Non-pigmented ciliary epithelial cell (primary cell): ENCODE measurements at regions not wholly inside any gene's neighbourhood (a gene's known extent, or its start where the extent isn't known, plus 50 kb on each side); places are given as distances from the start of the nearest gene placed in this dataset.
A peak's percentile ranks its signal among the peaks of the same experiment; 100 is the strongest.

Experiments
- DNase-seq: peaks from one replicate; pipeline ENCODE4 v3.0.0-alpha.2; 2010; ENCODE audit warnings: low read depth

DNA sequence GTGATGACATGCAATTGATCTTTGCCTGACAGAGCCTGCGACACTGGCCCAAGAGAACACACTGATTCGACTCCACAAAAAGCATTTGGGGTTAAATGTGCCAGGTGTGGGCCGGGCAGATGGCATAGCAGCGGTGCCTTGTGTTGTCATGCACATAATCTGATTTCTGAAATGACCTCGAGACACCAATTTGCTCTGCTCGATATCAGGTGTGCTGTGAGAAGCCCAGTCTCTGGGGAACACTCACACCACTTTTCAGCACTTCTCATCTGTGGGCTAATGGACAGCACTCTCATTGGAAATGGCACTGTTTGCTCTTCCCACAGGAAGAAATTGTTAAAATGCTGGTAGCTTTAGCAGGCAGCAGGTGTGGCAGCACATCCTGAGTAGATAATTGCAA, 738.3 kb upstream of the TENM3 start:
- DNase-seq, result no peak

DNA sequence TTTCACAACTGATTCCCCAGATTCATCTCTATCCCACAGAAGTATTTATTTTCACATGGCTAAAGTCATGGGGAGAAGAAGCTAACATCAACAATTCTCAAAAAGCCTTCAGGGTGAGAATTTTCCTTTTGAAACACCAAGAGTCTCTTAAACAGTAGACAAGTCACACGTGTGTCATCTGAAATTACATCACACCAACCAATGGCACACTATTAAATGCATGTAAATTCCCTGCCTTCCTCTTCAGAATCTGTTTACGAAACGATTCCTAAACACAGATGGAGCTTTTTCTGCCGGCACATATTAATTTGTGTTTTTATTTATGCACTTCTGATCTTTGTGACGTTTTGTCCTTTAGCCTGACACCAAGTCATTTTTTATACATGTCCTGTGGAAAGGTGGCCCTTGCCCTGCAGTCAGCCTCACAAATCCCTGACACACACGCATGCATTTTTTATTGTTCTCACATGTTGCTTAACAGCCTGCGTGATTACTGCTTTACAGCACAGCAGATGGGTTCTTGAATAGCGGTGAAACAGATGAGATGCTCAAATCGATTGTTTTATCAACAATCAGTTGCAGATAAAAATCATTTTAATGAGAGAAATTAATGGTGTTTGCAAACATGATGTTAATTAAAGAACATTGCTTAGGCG, 735.9 kb upstream of the TENM3 start:
- DNase-seq, result no peak

- DNase-seq, result no peak
These were observed 735.3 kb upstream of the TENM3 start for GRCh38 chr4:181507938-181508337.

- no peak for DNase-seq
These were observed 734.6 kb upstream of the TENM3 start for GRCh38 chr4:181508601-181509000.

DNA sequence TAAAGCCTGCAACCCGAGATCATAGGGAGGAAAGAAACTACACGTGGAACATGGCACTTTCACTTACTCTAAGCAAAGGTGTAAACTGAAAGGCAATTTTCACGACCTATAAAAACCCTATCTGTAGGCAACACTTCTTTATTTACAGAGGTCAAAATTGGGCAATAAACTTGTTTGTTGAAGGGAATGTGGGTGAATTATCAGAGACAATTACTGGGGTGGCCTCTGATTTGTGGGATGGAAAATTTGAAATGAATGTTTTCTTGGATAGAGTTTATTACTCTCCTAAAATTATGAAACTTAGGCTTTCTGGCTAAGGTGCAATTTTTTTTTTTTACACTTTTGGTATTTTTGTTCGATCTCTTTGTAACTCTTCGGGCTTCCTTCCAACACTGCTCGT, 734.1 kb upstream of the TENM3 start:
- DNase-seq, result no peak

DNA sequence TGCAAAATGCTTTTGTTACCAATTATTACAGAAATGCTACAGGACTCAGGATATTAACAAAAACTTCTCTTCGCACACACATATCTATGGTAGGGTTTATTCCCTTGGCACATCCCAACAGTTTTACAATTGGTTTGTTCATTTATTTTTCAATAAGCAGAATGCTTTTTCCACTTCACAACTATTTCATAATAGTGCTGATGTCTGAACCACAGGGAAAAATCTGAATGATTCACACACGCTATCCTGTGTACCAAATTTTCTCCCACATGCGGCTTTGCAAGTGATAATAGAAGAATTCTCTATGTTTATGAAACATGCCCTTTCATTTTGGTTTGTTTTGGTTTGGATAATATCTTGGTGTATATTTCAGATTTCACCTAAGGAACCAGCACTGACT, 725.7 kb upstream of the TENM3 start:
- DNase-seq, result peak; percentile 14

GRCh38 chr4:181520790-181521189, 722.4 kb upstream of the TENM3 start:
- DNase-seq, result no peak

GRCh38 chr4:181523973-181524372, 719.2 kb upstream of the TENM3 start:
- no peak for DNase-seq

DNA sequence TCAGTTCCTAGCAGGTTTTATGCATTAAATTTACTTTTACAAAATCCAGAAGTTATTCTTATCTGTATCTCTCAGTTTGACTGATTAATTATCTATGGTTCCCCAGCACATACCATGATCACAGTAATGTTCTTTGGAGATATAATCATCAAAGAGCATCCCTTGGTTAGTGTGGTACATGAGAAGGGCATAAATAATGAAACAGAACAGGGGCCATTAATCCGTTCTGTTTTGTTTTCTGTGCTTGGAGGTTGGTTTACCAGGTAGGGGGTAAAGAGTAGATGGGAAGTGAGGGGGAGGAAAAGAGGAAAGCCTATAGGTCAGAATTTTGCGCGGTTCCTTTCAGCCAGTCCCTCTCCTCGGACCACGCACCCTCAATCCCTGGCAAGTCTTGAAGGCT, 718.7 kb upstream of the TENM3 start:
- DNase-seq, result no peak

GRCh38 chr4:181525634-181526033, 717.6 kb upstream of the TENM3 start:
- no peak for DNase-seq

DNA sequence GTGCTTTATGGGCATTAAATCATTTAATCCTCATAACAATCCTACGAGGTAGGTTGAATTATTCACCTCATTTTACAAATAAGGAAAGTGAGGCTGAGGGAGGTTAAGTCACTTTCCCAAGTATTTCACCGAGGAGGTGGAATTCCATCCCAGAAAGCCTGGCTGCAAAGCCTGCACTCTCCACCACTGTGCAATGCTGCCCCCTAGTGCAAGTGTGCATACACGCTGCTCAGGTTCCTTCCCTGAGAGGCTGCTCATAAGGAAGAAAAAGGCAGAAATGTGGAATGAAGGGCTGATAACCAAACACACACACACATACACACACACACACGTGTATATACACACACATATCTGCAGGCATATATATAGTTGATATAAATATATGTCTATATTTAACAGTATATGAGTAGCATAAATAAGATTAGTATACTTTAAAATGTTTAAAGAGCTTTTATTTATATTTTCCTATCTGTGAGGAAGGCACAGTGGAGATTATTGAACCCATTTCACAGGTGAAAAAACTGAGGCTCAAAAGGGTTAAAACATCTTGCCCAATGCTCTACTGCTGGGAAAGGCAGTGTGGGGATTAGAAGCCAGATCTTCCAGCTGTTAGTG, 714.5 kb upstream of the TENM3 start:
- peak; percentile 34 for DNase-seq

GRCh38 chr4:181529537-181529936, 713.7 kb upstream of the TENM3 start:
- DNase-seq, result no peak

GRCh38 chr4:181536196-181536746, 706.9 kb upstream of the TENM3 start:
- DNase-seq, result no peak

DNA sequence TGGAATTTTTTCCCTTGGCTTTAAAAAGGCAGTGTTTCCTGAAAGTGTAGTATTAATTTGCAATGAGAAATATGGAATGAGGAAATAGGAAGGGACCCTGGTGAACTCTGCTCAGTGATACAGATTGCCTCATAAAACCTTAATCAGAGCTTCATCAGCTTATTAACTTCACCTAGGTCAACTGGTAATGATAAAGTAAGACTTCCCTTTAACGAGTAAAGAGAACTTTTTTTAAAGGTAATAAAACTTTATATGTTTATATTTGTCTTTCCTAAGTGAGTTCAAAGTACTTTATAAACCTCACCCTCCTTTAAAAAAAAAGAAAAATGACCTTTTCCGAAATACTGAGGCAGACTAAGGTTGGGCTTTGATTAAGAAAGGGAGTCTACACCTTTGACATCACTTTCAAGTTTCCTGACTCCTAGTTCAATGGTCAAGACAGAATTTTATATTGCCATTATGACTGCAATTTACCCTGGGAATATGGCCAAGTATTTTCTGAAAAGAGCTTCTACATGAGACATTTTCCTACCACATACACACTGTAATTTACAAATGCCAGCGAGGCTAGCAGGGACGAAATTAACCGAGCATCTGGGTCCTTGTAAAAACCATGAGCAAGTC, 706.3 kb upstream of the TENM3 start:
- DNase-seq, result no peak

DNA sequence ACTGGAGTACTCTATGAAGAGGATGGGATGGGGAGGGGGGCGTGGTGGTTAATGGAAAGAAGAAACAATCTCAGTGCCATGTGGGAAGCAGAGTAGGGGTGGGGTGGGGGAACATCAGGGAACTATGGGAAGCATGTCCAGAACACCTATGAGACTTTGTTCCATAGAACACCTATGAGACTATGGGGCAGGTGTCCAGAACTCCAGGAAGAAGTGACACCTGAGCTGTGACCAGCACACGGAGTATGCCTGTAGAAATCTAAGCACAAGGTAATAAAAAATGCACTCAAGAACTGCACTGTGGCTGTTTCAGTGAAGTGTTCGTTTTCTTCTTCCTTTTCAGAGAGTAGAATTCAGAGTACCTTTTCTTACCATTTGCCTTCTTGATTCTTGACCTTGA, 704.8 kb upstream of the TENM3 start:
- no peak for DNase-seq

DNA sequence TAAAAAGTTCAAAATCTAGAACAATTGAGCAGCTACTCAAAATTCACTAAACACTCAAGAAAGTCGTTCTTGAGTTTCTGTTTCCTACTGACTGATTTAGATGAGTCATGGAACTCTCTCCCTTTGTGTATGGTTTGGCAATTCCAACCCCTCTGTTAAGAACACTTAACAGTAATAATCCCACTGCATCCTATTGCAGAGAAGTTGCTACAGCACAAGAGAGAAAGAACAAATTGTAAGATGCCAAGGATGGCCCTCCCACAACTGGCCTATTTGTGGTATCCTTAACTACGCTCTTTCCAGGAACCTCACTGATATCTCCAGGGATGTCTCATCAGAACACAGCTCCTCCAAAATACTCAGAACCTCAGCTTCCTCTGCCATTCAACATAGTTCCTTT, 701.8 kb upstream of the TENM3 start:
- no peak for DNase-seq

DNA sequence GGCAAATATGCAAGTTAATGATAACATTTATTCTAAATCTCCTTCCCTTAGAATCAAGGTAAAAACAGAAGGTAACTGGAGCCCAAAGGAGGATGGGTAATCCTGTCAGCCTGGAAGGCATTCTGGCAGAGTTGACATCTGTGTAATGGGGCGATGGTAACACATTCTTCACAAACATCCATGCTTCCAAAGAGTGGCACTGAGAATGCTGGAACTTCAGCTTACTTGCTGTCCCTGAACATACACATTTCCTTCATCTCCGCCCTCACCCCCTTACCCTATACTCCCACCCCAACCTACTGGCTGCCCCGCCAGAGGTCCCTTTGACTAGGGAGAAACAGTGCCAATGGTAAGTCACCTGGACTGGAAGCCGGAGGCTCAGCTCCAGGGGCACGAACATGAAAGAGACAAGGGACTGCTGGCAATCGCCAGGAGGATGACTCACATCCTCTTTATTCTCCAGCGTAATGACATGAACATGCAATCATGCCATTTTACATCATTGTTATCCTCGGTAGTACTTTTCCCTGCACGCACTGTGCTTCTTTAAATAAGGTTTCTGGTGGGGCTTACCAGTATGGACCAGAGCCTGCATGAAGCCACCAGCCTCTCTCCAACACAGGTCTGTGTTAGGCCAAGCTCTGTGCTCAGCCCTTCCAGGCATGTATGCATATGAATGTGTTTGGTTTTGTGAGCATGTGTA, 694.2 kb upstream of the TENM3 start:
- peak; percentile 67 for DNase-seq

GRCh38 chr4:181549576-181550188, 693.5 kb upstream of the TENM3 start:
- no peak for DNase-seq

DNA sequence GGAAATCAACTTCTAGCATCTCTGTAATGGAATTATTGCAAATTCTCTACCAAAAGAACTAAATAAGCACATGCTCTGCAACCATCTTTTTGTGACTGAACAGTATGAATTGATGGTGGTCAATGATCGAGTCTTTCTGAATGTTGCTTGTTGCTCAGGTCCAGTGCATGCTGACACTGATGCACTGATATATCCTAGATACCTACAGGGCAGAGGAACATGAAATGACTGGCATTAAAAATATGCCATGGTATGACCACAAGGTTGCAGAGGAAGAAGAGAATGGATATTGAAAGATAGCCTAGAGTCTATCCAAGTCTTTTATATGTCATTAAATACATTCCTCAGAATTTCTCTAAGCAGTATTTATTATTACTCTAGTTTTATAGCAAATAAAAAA, 692.8 kb upstream of the TENM3 start:
- no peak for DNase-seq

- DNase-seq, result no peak
These were observed 683.6 kb upstream of the TENM3 start for GRCh38 chr4:181559637-181560036.

DNA sequence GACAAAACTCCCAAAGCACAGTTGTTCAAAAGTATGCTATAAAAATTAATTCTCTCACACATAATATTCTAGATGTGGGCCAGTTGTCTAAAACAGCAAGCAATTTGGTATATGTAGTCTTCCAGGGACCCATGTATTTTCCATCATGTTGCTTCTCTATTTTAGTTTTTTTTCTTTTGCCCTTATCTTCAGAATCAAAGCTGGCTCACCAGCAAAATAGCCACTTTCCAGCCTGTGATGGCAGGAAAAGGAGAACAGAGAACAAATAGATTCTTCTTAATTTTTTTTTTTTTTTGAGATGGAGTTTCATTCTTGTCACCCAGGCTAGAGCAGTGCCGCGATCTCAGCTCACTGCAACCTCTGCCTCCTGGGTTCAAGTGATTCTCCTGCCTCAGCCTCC, 680.8 kb upstream of the TENM3 start:
- DNase-seq, result no peak

DNA sequence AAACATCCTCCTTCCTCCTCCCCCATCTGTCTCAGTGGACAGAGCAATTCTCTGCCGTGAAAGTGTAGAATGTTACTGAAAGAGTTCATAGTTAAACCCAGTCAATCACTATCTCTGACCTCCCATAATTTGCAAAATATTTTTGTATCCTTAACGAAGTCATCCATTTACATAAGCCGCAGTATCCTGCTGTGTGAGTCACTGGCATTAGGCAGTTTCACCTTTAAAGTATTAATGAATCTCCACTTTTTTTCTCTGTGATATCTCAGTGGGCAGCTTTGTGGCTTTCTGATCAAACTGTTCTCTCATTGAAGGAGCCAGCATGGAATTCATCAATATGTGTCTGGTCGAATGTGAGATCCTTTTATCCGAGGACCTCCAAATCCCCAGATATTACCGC, 678.6 kb upstream of the TENM3 start:
- no peak for DNase-seq
